SU-DHL-6 (cell line): ENCODE measurements at regions not wholly inside any gene's neighbourhood (a gene's known extent, or its start where the extent isn't known, plus 50 kb on each side); places are given as distances from the start of the nearest gene placed in this dataset.

Experiments
- H2AFZ ChIP-seq: fragments of 200-600 bp; sonication (generic); 2 replicates; pipeline ENCODE4 v1.6.1; 2014; ENCODE audit warnings: low read depth, mild to moderate bottlenecking, moderate library complexity, mixed read lengths, antibody characterized with exemption, low read length; ENCODE audit not compliant: severe bottlenecking
- H3F3A ChIP-seq: fragments of 200-600 bp; shearing (Covaris generic); 2 replicates; pipeline ENCODE4 v1.6.0; 2016; ENCODE audit warnings: antibody characterized with exemption, mild to moderate bottlenecking; ENCODE audit not compliant: insufficient read depth
- H3K27ac ChIP-seq: fragments of 200-600 bp; sonication (generic); 2 replicates; pipeline ENCODE4 v1.5.1; 2016; ENCODE audit warnings: low read depth, mild to moderate bottlenecking, low read length, moderate library complexity, mixed read lengths
- H3K27me3 ChIP-seq: fragments of 200-600 bp; sonication (generic), shearing (Covaris generic); 2 replicates; pipeline ENCODE4 v1.6.0; 2014; ENCODE audit warnings: mild to moderate bottlenecking, low read length
- H3K36me3 ChIP-seq: fragments of 200-600 bp; sonication (generic); 2 replicates; pipeline ENCODE4 v1.6.1; 2014; ENCODE audit warnings: mild to moderate bottlenecking, low read length, mixed read lengths
- H3K4me2 ChIP-seq: fragments of 300-600, 200-600 bp; shearing (Covaris generic), sonication (generic); 2 replicates; pipeline ENCODE4 v1.6.0; 2014; ENCODE audit warnings: low read length, low read depth, mild to moderate bottlenecking; ENCODE audit not compliant: poor library complexity, severe bottlenecking
- H3K4me3 ChIP-seq: fragments of 200-600 bp; sonication (generic); 2 replicates; pipeline ENCODE4 v1.5.1; 2014; ENCODE audit warnings: antibody characterized with exemption, low read length, mild to moderate bottlenecking, mixed read lengths; ENCODE audit not compliant: insufficient read depth, poor library complexity, severe bottlenecking
- H3K79me2 ChIP-seq: fragments of 200-600 bp; sonication (generic); 2 replicates; pipeline ENCODE4 v1.6.1; 2014; ENCODE audit warnings: mild to moderate bottlenecking, low read length, moderate library complexity; ENCODE audit not compliant: insufficient read depth
- H3K9ac ChIP-seq: fragments of 200-600 bp; sonication (generic); 2 replicates; pipeline ENCODE4 v1.7.0; 2014; ENCODE audit warnings: mild to moderate bottlenecking, low read length
- H3K9me2 ChIP-seq: fragments of 200-600 bp; sonication (generic); replicated peaks from 2 replicates; pipeline ENCODE4 v1.6.1; 2014; ENCODE audit warnings: low read length; ENCODE audit not compliant: insufficient read depth
- H3K9me3 ChIP-seq: fragments of 200-600 bp; sonication (generic); 2 replicates; pipeline ENCODE4 v1.6.1; 2014; ENCODE audit warnings: low read length, mixed read lengths; ENCODE audit not compliant: insufficient read depth
- H4K20me1 ChIP-seq: fragments of 200-600 bp; sonication (generic); 2 replicates; pipeline ENCODE4 v1.6.1; 2014; ENCODE audit warnings: low read depth, mild to moderate bottlenecking, antibody characterized with exemption, low read length, moderate library complexity, mixed read lengths
- CTCF ChIP-seq: fragments of 200-600 bp; sonication (generic); IDR thresholded peaks from one replicate; pipeline ENCODE4 v1.5.1; 2017; ENCODE audit warnings: antibody characterized with exemption, mild to moderate bottlenecking, low read length, moderate library complexity; ENCODE audit not compliant: insufficient read depth, poor library complexity, severe bottlenecking
- EZH2phosphoT487 ChIP-seq: fragments of 200-600 bp; sonication (generic), shearing (Covaris generic); conservative IDR thresholded peaks from 2 replicates; pipeline ENCODE4 v1.6.1; 2018; ENCODE audit warnings: mild to moderate bottlenecking, antibody characterized with exemption, low read length, moderate library complexity, mixed read lengths

GRCh38 chr17:31686495-31686894 is 172.5 kb downstream of the COPRS start:
- H3K27me3 ChIP-seq, result no peaks in the 10 kb centered on the region
- H3K4me2 ChIP-seq, result no peak overlapping the region
- H3K79me2 ChIP-seq, result no peaks in the 10 kb centered on the region
- no peak overlapping the region for H3K27ac ChIP-seq
- H3K9ac ChIP-seq, result no peak overlapping the region
- H3K9me3 ChIP-seq, result no peaks in the 10 kb centered on the region
- no peaks in the 10 kb centered on the region for H3K36me3 ChIP-seq
- no peaks in the 10 kb centered on the region for H3F3A ChIP-seq
- H3K4me3 ChIP-seq, result no peak overlapping the region
- no peaks in the 10 kb centered on the region for H4K20me1 ChIP-seq
- no peak overlapping the region for H2AFZ ChIP-seq
- TF ChIP-seq EZH2phosphoT487, result no peak
- TF ChIP-seq CTCF, result no peak
- H3K9me2 ChIP-seq, result no peaks in the 10 kb centered on the region

DNA sequence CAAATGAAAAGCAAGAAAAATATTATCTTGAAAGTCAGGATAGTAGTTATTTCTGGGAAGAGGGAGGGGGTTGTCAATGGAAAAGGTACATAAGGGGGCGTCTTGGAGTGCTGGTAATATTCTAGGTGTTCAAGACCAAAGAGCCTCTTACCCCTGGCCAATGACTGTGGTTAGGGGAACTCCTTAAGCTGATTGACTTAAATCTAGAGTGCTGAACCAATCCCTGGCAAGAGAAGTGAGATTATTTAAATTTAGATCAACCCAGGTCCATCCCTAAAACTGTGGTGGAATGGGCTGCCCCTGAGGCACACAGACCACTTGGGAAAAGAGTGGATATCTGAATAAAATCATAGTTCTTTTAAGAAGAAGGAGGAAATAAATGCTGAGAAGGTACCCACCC is 174.1 kb downstream of the COPRS start:
- Histone ChIP-seq H3K9me3 (no peaks in the 10 kb centered on the region), H3K36me3 (no peaks in the 10 kb centered on the region), H3K4me3 (no peak overlapping the region), H3K27ac (no peak overlapping the region), H3K9me2 (no peaks in the 10 kb centered on the region), H4K20me1 (no peaks in the 10 kb centered on the region), H3K27me3 (no peaks in the 10 kb centered on the region), H3K9ac (no peak overlapping the region), H3F3A (no peaks in the 10 kb centered on the region), H3K4me2 (no peak overlapping the region), H2AFZ (no peak overlapping the region), H3K79me2 (no peaks in the 10 kb centered on the region)
- no peak for TF ChIP-seq CTCF
- TF ChIP-seq EZH2phosphoT487, result no peak

GRCh38 chr17:31680126-31680525 is 178.9 kb downstream of the COPRS start:
- Histone ChIP-seq H3K9me2 (no peaks in the 10 kb centered on the region), H3K9me3 (no peaks in the 10 kb centered on the region), H3K36me3 (no peaks in the 10 kb centered on the region), H2AFZ (no peak overlapping the region), H3K79me2 (no peaks in the 10 kb centered on the region), H3F3A (no peaks in the 10 kb centered on the region), H4K20me1 (no peaks in the 10 kb centered on the region), H3K9ac (no peak overlapping the region), H3K27me3 (no peaks in the 10 kb centered on the region), H3K4me2 (no peak overlapping the region), H3K27ac (no peak overlapping the region), H3K4me3 (no peak overlapping the region)
- TF ChIP-seq CTCF (no peak), EZH2phosphoT487 (no peak)

- H3K79me2 ChIP-seq, result no peaks in the 10 kb centered on the region
- TF ChIP-seq CTCF (no peak), EZH2phosphoT487 (no peak)
- no peak overlapping the region for H3K4me2 ChIP-seq
Observed at GRCh38 chr17:31679667-31680066, 179.4 kb downstream of the COPRS start.

More at GRCh38 chr17:31679667-31680066, 179.4 kb downstream of the COPRS start:
- Histone ChIP-seq H3F3A (no peaks in the 10 kb centered on the region), H3K9me3 (no peaks in the 10 kb centered on the region), H3K9me2 (no peaks in the 10 kb centered on the region), H3K36me3 (no peaks in the 10 kb centered on the region), H3K27me3 (no peaks in the 10 kb centered on the region), H3K27ac (no peak overlapping the region), H2AFZ (no peak overlapping the region), H3K4me3 (no peak overlapping the region), H4K20me1 (no peaks in the 10 kb centered on the region), H3K9ac (no peak overlapping the region)
